Heart left ventricle (tissue), 16 donors: ENCODE measurements at regions not wholly inside any gene's neighbourhood (a gene's known extent, or its start where the extent isn't known, plus 50 kb on each side); places are given as distances from the start of the nearest gene placed in this dataset.

Experiments
- ATAC-seq, 4 donors: fragments of 200-7000 bp; cut with Tn5 transposase; one replicate each; pipeline ENCODE4 v1.9.1; 2020 to 2022; ENCODE audit warnings: moderate library complexity in 4 of 4, mild to moderate bottlenecking in 3 of 4, moderate number of reproducible peaks in 1 of 4
- DNase-seq, 5 donors: peaks; one replicate each; pipeline ENCODE4 v3.0.0-alpha.2; 2020
- H3K27ac ChIP-seq, 12 donors: fragments of 200-600 bp; sonication (generic) in 4 of 12; one replicate each; pipeline versions ENCODE4 v1.5.0 to v1.8.0; 2016 to 2022; ENCODE audit warnings: mild to moderate bottlenecking in 2 of 12
- H3K27me3 ChIP-seq, 9 donors: fragments of 200-600 bp; sonication (generic) in 2 of 9; one replicate each; pipeline versions ENCODE4 v1.5.1 to v1.8.0; 2016 to 2022; ENCODE audit warnings: mild to moderate bottlenecking in 3 of 9
- H3K36me3 ChIP-seq, 9 donors: fragments of 200-600 bp; sonication (generic) in 2 of 9; one replicate each; pipeline versions ENCODE4 v1.5.0 to v1.8.0; 2018 to 2022; ENCODE audit warnings: mild to moderate bottlenecking in 2 of 9
- H3K4me1 ChIP-seq, 12 donors: fragments of 200-600 bp; sonication (generic) in 4 of 12; one replicate each; pipeline versions ENCODE4 v1.5.0 to v1.8.0; 2016 to 2022; ENCODE audit warnings: mild to moderate bottlenecking in 3 of 12
- H3K4me3 ChIP-seq, 12 donors: fragments of 200-600 bp; sonication (generic) in 4 of 12; one replicate each; pipeline versions ENCODE4 v1.5.0 to v1.8.0; 2017 to 2022; ENCODE audit warnings: mild to moderate bottlenecking in 9 of 12, moderate library complexity in 4 of 12
- H3K9me3 ChIP-seq, 12 donors: fragments of 200-600 bp; sonication (generic) in 4 of 12; one replicate each; pipeline versions ENCODE4 v1.5.0 to v1.8.0; 2016 to 2022; ENCODE audit warnings: mild to moderate bottlenecking in 1 of 12
- POLR2A ChIP-seq, 2 donors: fragments of 450-650 bp; IDR thresholded peaks; one replicate each; pipeline ENCODE4 v1.6.1; 2017; ENCODE audit warnings: antibody characterized with exemption in 2 of 2, mild to moderate bottlenecking in 2 of 2, moderate library complexity in 2 of 2
- WGBS, 4 donors: extraction: QIAGEN DNeasy Blood & Tissue Kit in 2 of 4; methylation state at CpG; one replicate each; pipeline versions ENCODE4 v1.1.5 to v1.1.7; 2013 to 2018; 5-methylcytosine and 5-hydroxymethylcytosine counted together
- intact Hi-C, 10 donors: fragments of 100-400 bp; cut with DNase I; formaldehyde crosslinking; loops; one replicate each; pipeline versions ENCODE4 v1.11.1 to v1.14.2; 2022
- TF ChIP-seq, protein P1 (sequence below), 12 donors: fragments of 200-600 bp; sonication (generic) in 4 of 12; IDR thresholded peaks; one replicate each; pipeline versions ENCODE4 v1.5.0 to v1.8.0; 2018 to 2022; ENCODE audit warnings: antibody characterized with exemption in 12 of 12, mild to moderate bottlenecking in 5 of 12
- donor health status: ischemic (EF 13 %, LVEDD 7.1; RV severe dilation, severe dysfunction).
- donor health status: healthy with polysubstance abuse.
- donor health status: DM: no; HTN: yes; CAD: no.
- donor health status: DM: no; HTN: no; CAD: no.
- donor health status: ischemic (EF 25% LVEDD 6.9; RV normal size, moderate dysfunction).
- donor health status: ischemic (EF 25% LVEDD 5.7; RV mildly dilated, moderate dysfunction).
- donor health status: healthy.
- donor health status: DM: yes; HTN: yes; CAD: no.
- donor health status: ischemic (EF 35%, LVEDD 5.7; RV mildly dilated, moderate dysfunction).
- donor health status: nonischemic (EF 11% LVEDD 7.7; RV severe dilation, severe dysfunction).
- donor health status: DM: yes; HTN: yes; CAD: no.
- donor health status: PGD.
- donor health status: ischemic (EF 29% LVEDD 5.4; RV normal size, mild dysfunction).
- donor health status: nonischemic (EF 23%, LVEDD 6.1; RV moderate dilation, normal function).

DNA sequence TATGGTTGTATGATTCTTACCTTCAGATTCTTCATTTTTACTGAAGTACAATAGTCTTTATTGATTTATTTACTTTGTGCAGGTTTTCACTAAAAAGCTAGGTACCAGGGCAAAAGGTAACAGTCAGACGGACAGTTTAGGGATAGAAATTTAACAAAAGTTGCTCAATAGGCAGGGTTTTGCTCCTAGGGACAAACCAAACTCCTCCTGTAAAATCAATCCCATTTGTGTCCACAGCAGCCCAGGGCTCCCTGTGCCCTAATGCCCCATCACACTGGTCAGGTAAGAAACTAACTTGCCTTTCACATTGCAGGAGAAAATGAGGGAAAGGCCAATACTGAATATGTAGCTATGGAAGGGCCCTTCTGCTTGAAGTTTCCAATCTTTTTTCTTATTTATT is 410.9 kb downstream of the EPHA4 start:
- 91 to 97% (median 95%) methylated on average over 1 of the region's 1 CpG for WGBS, 4 donors
- Histone ChIP-seq H3K27me3 (no peaks in the 10 kb centered on the region), H3K4me3 (no peak overlapping the region), H3K36me3 (no peaks in the 10 kb centered on the region), H3K27ac (no peak overlapping the region), H3K4me1 (no peaks in the 10 kb centered on the region), H3K9me3 (no peaks in the 10 kb centered on the region)
- no peak for ATAC-seq
- no peak for DNase-seq
- intact Hi-C loops, result no loop called here
- TF ChIP-seq POLR2A (IDR thresholded peaks at IDR 0.05), result no peak
- TF ChIP-seq, protein P1, sequence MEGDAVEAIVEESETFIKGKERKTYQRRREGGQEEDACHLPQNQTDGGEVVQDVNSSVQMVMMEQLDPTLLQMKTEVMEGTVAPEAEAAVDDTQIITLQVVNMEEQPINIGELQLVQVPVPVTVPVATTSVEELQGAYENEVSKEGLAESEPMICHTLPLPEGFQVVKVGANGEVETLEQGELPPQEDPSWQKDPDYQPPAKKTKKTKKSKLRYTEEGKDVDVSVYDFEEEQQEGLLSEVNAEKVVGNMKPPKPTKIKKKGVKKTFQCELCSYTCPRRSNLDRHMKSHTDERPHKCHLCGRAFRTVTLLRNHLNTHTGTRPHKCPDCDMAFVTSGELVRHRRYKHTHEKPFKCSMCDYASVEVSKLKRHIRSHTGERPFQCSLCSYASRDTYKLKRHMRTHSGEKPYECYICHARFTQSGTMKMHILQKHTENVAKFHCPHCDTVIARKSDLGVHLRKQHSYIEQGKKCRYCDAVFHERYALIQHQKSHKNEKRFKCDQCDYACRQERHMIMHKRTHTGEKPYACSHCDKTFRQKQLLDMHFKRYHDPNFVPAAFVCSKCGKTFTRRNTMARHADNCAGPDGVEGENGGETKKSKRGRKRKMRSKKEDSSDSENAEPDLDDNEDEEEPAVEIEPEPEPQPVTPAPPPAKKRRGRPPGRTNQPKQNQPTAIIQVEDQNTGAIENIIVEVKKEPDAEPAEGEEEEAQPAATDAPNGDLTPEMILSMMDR (IDR thresholded peaks at IDR 0.05), result no peak

DNA sequence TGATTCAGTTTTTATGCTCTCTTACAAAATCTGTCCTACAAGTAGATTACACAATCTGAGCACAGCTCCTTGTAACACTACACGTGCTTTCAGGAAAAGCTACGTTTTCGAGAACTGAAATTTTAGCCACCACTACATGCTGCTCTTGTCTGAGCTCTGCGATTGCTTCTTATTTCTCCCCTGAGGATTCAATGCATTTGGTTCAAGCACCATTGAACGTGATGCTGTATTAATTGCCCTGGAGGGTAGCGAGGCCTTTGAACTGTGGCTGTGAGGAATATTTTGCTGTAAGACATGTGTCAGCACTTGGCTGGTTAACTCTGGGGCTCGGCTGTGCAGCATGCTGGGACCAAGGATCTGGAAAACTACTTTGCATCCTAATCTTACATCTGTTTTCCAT is 405.8 kb downstream of the EPHA4 start:
- Histone ChIP-seq H3K27me3 (no peaks in the 10 kb centered on the region), H3K4me1 (no peaks in the 10 kb centered on the region), H3K9me3 (no peaks in the 10 kb centered on the region), H3K36me3 (no peaks in the 10 kb centered on the region), H3K4me3 (no peak overlapping the region), H3K27ac (no peak overlapping the region)
- intact Hi-C loops, result no loop called here
- peak in 1 of 5 donors; percentile 22 for DNase-seq
- WGBS, 4 donors, result 56 to 66% (median 64%) methylated on average over 7 of the region's 7 CpGs
- ATAC-seq, result no peak
- TF ChIP-seq POLR2A (IDR thresholded peaks at IDR 0.05), result no peak
- TF ChIP-seq, protein P1 (IDR thresholded peaks at IDR 0.05), result no peak

DNA sequence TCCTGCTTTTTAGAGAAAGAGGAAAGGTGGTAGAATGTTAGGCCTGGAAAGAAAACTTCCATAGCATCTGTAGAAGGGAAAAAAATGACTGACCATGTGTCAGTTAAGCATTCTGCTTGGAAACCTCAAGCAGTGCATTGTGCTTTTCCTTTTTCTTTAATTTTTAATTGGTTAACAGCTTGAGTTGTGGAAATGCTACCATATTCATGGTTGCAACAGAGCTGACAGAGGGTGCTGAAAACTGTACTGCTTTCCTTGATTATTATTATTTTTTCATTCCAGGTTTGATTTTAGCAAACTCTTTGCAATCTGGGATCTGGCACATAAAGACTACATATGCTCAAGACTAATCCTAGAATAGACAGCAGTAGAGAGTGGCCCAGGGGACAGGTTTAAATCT is 404.5 kb downstream of the EPHA4 start:
- Histone ChIP-seq H3K9me3 (no peaks in the 10 kb centered on the region), H3K4me3 (no peak overlapping the region), H3K27me3 (no peaks in the 10 kb centered on the region), H3K36me3 (no peaks in the 10 kb centered on the region), H3K4me1 (no peaks in the 10 kb centered on the region), H3K27ac (no peak overlapping the region)
- intact Hi-C loops, result no loop called here
- TF ChIP-seq, protein P1 (IDR thresholded peaks at IDR 0.05), result no peak
- no peak for TF ChIP-seq POLR2A (IDR thresholded peaks at IDR 0.05)
- no peak for ATAC-seq
- no peak for DNase-seq

DNA sequence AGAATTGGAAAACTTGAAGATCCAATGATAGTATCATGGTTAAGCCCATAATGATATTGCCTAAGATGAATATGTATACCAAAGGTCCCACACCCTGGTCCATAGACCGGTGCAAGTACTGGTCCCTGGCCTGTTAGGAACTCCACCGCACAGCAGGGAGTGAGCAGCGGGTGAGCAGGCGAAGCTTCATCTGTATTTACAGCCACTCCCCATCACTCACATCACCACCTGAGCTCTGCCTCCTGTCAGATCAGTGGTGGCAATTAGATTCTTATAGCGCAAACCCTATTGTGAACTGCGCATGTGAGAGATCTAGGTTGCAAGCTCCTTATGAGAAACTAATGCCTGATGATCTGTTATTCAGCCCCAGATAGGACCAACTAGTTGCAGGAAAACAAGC is 402.4 kb downstream of the EPHA4 start:
- H3K27ac ChIP-seq, result no peak overlapping the region
- 92 to 96% (median 95%) methylated on average over 6 of the region's 6 CpGs for WGBS, 4 donors
- no peak for ATAC-seq
- no peak for DNase-seq
- no peaks in the 10 kb centered on the region for H3K27me3 ChIP-seq
- no peak overlapping the region for H3K4me3 ChIP-seq
- intact Hi-C loops, result no loop called here
- TF ChIP-seq POLR2A (IDR thresholded peaks at IDR 0.05), result no peak
- TF ChIP-seq, protein P1 (IDR thresholded peaks at IDR 0.05), result no peak
- H3K4me1 ChIP-seq, result no peaks in the 10 kb centered on the region
- H3K36me3 ChIP-seq, result no peaks in the 10 kb centered on the region
- H3K9me3 ChIP-seq, result no peaks in the 10 kb centered on the region
